IPS DF 4.7 (cell line): ENCODE measurements at regions not wholly inside any gene's neighbourhood (a gene's known extent, or its start where the extent isn't known, plus 50 kb on each side); places are given as distances from the start of the nearest gene placed in this dataset.
"Not testable (repeated sequence)": the region's sequence is repeated elsewhere in the genome, so short reads cannot be mapped to it uniquely, and the experiment has no call there.

ENCODE experiments used
- DNase-seq: peaks from one replicate; pipeline ENCODE4 v3.0.0-alpha.2; 2013; ENCODE audit warnings: low spot score; ENCODE audit errors: extremely low read depth

- DNase-seq: no peak
These were observed 588.5 kb downstream of the TRIML1 start for GRCh38 chr4:188727746-188728145.

DNA sequence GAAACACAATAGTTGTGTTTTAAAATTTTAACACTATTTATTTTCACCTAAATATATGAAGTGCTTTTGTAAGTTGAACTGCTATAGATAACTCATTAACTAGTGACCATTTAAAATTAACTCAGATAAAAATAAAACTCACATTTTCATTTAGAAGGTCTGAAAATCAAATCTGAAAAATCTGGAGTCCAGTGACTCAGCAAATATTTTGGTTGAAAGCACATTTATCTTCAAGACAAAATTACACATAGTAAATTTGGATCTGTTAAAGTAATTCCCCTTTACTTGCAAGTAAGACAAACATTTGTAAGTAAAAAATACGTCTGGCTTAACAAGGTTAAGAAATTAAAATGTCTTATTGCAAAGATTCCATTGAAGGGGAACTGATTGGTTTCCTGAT, 589.1 kb downstream of the TRIML1 start:
- DNase-seq: no peak

GRCh38 chr4:188732131-188732530, 592.9 kb downstream of the TRIML1 start:
- DNase-seq: no peak

GRCh38 chr4:188735082-188735481, 595.8 kb downstream of the TRIML1 start:
- DNase-seq: no peak

DNA sequence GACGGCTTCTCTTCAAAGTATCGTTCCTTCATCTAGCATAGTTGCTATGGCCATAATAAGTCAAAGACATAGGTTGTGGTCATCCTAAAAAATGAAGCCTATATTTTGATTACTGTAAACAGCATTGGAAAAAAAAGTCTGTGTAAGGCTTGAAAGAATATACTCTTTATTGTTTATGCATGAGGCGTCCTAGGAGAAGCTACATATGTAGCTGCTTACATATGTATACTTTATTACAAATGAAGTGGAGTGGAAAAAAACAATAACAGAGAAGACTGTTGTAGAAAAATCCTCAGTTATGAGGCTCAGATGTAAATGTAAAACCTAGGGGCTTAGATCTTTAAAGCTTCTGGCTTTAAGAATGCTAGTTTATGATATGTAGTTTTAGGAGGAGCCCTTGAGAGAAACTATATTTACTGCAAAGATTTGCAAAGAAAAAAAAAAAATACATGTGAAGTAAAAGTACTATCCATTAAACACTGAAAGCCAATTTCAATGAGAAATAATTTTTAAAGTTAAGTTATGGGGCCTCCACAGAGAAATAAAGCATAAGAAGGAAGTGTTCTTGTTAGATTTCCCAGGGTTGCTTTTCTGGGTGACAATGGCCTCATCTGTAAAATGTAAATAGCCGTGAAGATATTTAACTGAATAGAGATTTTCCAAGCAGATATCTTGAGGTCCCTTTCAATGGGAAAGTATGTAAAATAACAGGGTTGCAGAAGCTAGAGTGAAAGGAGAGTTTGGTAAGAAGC, 598.2 kb downstream of the TRIML1 start:
- DNase-seq: no peak

GRCh38 chr4:188738290-188738689, 599.0 kb downstream of the TRIML1 start:
- not testable (repeated sequence) for DNase-seq

- not testable (repeated sequence) for DNase-seq
These were observed 600.9 kb downstream of the TRIML1 start for GRCh38 chr4:188740172-188740571.

GRCh38 chr4:188740791-188741190, 601.5 kb downstream of the TRIML1 start:
- not testable (repeated sequence) for DNase-seq

DNA sequence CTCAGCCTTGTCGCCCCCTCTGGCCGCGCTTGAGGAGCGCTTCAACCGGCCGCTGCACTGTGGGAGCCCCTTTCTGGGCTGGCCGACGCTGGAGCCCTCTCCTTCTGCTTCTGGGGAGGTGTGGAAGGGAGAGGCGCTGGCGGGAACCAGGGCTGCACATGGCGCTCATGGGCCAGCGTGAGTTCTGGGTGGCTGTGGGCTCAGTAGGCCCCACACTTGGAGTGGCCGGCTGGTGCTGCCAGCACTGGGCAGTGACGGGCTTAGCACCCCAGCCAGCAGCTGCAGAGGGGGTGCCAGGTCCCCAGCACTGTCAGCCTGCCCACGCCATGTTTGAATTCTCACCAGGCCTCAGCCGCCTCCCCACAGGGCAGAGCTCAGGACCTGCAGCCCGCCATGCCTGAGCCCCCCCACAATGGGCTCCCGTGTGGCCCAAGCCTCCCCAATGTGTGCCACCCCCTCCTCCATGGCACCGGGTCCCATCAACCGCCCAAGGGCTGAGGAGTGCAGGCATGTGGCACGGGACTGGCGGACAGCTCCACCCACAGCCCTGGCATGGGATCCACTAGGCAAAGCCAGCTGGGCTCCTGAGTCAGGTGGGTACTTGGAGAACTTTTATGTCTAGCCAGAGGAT, 615.2 kb downstream of the TRIML1 start:
- DNase-seq: no peak

DNA sequence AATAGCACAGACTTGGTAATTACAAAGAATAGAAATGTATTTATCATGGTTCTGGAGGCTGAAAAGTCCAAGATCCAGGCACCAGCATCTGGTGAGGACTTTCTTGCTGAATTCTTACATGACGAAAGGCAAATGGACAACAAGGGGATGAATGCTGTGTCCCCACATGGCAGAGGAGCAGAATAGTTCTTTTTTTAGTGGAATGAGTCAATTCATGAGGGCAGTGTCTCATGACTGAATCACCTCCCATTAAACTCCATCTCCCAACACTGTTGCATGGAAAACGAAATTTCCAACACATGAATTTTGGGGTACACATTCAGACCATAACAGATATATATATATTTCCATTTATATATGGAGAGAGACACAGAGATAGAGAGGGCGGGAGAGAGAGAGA, 628.3 kb downstream of the TRIML1 start:
- DNase-seq: no peak

- DNase-seq: no peak
These were observed 639.7 kb downstream of the TRIML1 start for GRCh38 chr4:188778905-188779304.

DNA sequence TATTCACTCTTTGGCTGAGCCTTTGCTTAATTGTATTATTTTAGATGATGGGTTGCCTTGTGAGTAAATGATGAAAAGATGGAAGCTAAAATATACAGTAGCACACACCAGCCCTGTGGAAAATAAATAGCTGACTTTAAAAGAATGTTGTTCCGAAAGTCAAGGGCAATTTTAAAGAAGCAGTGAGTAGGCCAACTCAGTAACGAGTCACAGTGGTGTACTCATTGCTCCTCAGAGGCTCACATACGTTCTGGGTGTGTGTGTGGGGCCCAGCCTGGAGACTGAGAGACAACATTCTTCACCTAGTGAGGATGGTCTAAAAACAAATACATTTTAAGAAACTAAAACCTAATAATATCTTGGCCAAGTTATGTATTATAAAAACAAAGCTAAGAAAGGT, 640.3 kb downstream of the TRIML1 start:
- DNase-seq: no peak

- DNase-seq: no peak
These were observed 640.8 kb downstream of the TRIML1 start for GRCh38 chr4:188780028-188780427.

GRCh38 chr4:188780686-188781085, 641.4 kb downstream of the TRIML1 start:
- DNase-seq: no peak

GRCh38 chr4:188781655-188782054, 642.4 kb downstream of the TRIML1 start:
- DNase-seq: no peak

DNA sequence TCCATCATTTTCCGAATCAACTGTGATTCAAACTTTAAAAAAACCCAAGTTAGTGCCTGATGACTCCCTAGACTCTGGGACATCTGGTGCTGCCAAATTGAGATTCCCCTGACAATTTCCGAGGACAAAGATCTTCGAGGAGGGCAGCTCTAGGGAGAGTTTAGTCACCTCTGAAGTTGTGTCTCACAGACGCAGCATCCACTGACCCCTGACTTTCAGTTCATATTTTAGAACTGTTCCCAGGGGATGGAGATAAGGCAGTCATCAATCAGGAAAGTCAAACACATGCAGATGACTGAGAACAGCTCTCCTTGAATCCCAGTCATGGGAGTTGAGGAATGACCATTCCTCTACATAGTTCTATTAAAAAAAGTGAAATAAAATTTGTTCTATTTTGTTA, 643.9 kb downstream of the TRIML1 start:
- DNase-seq: no peak

- no peak for DNase-seq
These were observed 644.4 kb downstream of the TRIML1 start for GRCh38 chr4:188783606-188784160.

DNA sequence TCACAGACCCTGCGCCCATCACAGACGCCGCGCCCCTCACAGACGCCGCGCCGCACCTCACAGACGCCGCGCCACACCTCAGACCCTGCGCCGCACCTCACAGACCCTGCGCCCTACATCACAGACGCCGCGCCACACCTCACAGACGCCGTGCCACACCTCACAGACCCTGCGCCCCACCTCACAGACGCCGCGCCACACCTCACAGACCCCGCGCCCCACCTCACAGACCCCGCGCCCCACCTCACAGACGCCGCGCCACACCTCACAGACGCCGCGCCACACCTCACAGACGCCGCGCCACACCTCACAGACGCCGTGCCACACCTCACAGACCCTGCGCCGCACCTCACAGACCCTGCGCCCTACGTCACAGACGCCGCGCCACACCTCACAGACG, 657.4 kb downstream of the TRIML1 start:
- DNase-seq: not testable (repeated sequence)

GRCh38 chr4:188797011-188797410, 657.8 kb downstream of the TRIML1 start:
- not testable (repeated sequence) for DNase-seq

GRCh38 chr4:188804861-188805260, 665.6 kb downstream of the TRIML1 start:
- no peak for DNase-seq

DNA sequence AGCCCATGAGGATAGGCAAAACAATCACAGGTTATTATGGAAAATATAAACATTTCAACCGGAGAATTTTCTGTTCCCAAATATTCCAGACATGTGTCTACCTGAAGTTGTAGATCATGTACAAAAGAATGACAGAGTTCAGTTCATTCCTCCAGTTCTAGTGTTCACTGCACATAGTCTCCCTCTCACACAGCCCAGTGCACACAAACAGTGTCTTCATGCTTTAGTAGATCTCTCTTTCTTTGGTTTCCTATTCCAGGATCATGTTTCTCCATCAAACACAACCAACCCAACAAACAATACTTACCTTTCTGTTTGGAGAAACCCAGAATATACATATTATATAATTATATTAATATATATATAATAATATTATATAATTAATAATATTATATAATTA, 671.9 kb downstream of the TRIML1 start:
- no peak for DNase-seq

GRCh38 chr4:188812644-188813043, 673.4 kb downstream of the TRIML1 start:
- no peak for DNase-seq

DNA sequence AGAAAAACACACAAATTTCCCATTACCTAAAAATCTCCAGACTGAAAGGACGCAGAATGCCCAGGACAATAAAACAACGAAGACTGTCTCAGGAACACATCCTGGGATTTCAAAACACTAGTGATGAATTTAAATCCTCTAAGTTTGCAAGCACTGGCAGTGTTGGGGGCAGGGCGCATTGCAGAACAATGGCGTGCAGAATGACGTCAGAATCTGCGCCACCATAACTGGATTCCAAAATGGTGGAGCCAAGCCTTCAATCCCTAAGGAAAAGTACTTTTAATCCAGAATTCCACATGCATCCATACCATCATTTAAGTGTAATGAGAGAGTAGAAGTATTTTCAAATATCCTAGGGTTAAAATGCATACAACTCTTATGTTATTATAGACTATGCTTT, 679.1 kb downstream of the TRIML1 start:
- DNase-seq: no peak
